ENCODE measurements at regions not wholly inside any gene's neighbourhood (a gene's known extent, or its start where the extent isn't known, plus 50 kb on each side); places are given as distances from the start of the nearest gene placed in this dataset.

DNA sequence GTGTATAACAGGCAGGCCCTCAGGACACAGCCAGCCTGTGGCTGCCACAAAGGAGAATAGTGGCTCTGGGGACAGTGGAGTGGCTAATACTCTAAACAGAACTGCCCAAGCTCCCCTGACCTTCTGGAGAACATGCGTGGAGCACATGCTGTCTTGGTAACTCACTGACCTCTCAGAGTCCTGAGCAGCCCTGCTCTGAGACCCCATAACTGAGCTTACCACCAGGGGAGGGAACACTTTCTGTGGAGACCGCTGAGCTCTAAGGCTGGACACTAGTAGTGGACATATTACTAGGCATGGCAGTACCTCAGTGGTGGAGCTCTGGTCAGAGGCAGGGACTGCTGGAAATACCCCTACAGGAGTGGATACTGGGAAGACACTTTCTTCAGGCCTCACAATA, 60.2 kb upstream of the SPTLC1 start:
- TF ChIP-seq, protein P1, sequence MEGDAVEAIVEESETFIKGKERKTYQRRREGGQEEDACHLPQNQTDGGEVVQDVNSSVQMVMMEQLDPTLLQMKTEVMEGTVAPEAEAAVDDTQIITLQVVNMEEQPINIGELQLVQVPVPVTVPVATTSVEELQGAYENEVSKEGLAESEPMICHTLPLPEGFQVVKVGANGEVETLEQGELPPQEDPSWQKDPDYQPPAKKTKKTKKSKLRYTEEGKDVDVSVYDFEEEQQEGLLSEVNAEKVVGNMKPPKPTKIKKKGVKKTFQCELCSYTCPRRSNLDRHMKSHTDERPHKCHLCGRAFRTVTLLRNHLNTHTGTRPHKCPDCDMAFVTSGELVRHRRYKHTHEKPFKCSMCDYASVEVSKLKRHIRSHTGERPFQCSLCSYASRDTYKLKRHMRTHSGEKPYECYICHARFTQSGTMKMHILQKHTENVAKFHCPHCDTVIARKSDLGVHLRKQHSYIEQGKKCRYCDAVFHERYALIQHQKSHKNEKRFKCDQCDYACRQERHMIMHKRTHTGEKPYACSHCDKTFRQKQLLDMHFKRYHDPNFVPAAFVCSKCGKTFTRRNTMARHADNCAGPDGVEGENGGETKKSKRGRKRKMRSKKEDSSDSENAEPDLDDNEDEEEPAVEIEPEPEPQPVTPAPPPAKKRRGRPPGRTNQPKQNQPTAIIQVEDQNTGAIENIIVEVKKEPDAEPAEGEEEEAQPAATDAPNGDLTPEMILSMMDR (conservative IDR thresholded peaks at IDR 0.05 in 1 of 2, IDR thresholded peaks at IDR 0.05 in 1 of 2; ENCODE audit: low read depth in 1 of 2, low read length in 2 of 2) = no peak
- no peak for TF ChIP-seq EZH2 (IDR thresholded peaks at IDR 0.05; ENCODE audit: low read length, missing control alignments)

Measured in fibroblast of lung (primary cell).